WTC11 (cell line): ENCODE measurements at regions not wholly inside any gene's neighbourhood (a gene's known extent, or its start where the extent isn't known, plus 50 kb on each side); places are given as distances from the start of the nearest gene placed in this dataset.

Experiments
- ATAC-seq: fragments of 200-7000 bp; cut with Tn5 transposase; 2 replicates; pipeline ENCODE4 v1.10.0; 2021; ENCODE audit warnings: mild to moderate bottlenecking, moderate library complexity
- CTCF ChIA-PET: fragments of 300-600 bp; sonication (Branson Sonifier 250); formaldehyde crosslinking; loops from one replicate; lab custom pipeline; 2021; ENCODE audit warnings: antibody characterized with exemption; lab: Charles Lee
- POLR2A ChIA-PET: fragments of 350-600 bp; sonication (Branson Sonifier 250); formaldehyde crosslinking; loops from one replicate; lab custom pipeline; 2021; ENCODE audit warnings: antibody characterized with exemption; lab: Charles Lee
- DNase-seq: peaks from one replicate; pipeline ENCODE4 v3.0.0; 2021; ENCODE audit warnings: low spot score
- H3K27ac Mint-ChIP-seq: 2 replicates; pipeline ENCODE4 v1.8.0; 2021; ENCODE audit warnings: mixed read lengths
- H3K27me3 Mint-ChIP-seq: 2 replicates; pipeline ENCODE4 v1.8.0; 2021; ENCODE audit warnings: low read depth, mild to moderate bottlenecking, moderate library complexity, mixed read lengths
- H3K36me3 Mint-ChIP-seq: 2 replicates; pipeline ENCODE4 v1.8.0; 2021; ENCODE audit warnings: mixed read lengths
- H3K4me1 Mint-ChIP-seq: 2 replicates; pipeline ENCODE4 v1.8.0; 2022; ENCODE audit warnings: mixed read lengths
- H3K4me3 Mint-ChIP-seq: 2 replicates; pipeline ENCODE4 v1.8.0; 2021; ENCODE audit warnings: mild to moderate bottlenecking, moderate library complexity, mixed read lengths
- H3K9me3 Mint-ChIP-seq: 2 replicates; pipeline ENCODE4 v1.8.0; 2021; ENCODE audit warnings: mixed read lengths
- ATF1 ChIP-seq: sonication (generic); formaldehyde crosslinking; IDR thresholded peaks from 2 replicates; pipeline ENCODE4 v1.8.1; 2023; ENCODE audit warnings: mild to moderate bottlenecking, moderate library complexity, missing genetic modification reagents
- FOXJ3 ChIP-seq: sonication (generic); formaldehyde crosslinking; IDR thresholded peaks from 2 replicates; pipeline ENCODE4 v1.9.0; 2021; ENCODE audit warnings: missing genetic modification reagents, mild to moderate bottlenecking, borderline replicate concordance
- GABPB1 ChIP-seq: sonication (generic); formaldehyde crosslinking; IDR thresholded peaks from 2 replicates; pipeline ENCODE4 v1.8.1; 2023; ENCODE audit warnings: mild to moderate bottlenecking, missing genetic modification reagents
- GRHL2 ChIP-seq: fragments of 250-450 bp; sonication (Bioruptor Pico); IDR thresholded peaks from 2 replicates; pipeline ENCODE4 v1.8.0; 2022; ENCODE audit warnings: mild to moderate bottlenecking, moderate library complexity; ENCODE audit not compliant: insufficient replicate concordance, severe bottlenecking
- JAZF1 ChIP-seq: fragments of 250-450 bp; sonication (Bioruptor Pico); IDR thresholded peaks from 2 replicates; pipeline ENCODE4 v1.9.0; 2021; ENCODE audit warnings: moderate library complexity, mild to moderate bottlenecking, inconsistent platforms
- MYBL2 ChIP-seq: sonication (generic); formaldehyde crosslinking; IDR thresholded peaks from 2 replicates; pipeline ENCODE4 v1.8.1; 2023; ENCODE audit warnings: mild to moderate bottlenecking, moderate library complexity, missing genetic modification reagents
- NR3C1 ChIP-seq: sonication (generic); formaldehyde crosslinking; conservative IDR thresholded peaks from 2 replicates; pipeline ENCODE4 v1.8.1; 2023; ENCODE audit warnings: low read depth, mild to moderate bottlenecking, missing genetic modification reagents
- PRRX2 ChIP-seq: fragments of 250-450 bp; sonication (Bioruptor Pico); IDR thresholded peaks from 2 replicates; pipeline ENCODE4 v1.8.0; 2021; ENCODE audit warnings: mild to moderate bottlenecking
- TCF7 ChIP-seq: sonication (generic); formaldehyde crosslinking; IDR thresholded peaks from 2 replicates; pipeline ENCODE4 v1.8.0; 2022; ENCODE audit warnings: mild to moderate bottlenecking, low read depth, missing genetic modification reagents, moderate library complexity
- TEAD4 ChIP-seq: sonication (generic); formaldehyde crosslinking; IDR thresholded peaks from 2 replicates; pipeline ENCODE4 v1.8.0; 2022; ENCODE audit warnings: mild to moderate bottlenecking, missing genetic modification reagents
- ZBTB21 ChIP-seq: sonication (generic); formaldehyde crosslinking; IDR thresholded peaks from 2 replicates; pipeline ENCODE4 v1.8.1; 2023; ENCODE audit warnings: mild to moderate bottlenecking, missing genetic modification reagents, borderline replicate concordance
- ZNF317 ChIP-seq: sonication (generic); formaldehyde crosslinking; IDR thresholded peaks from 2 replicates; pipeline ENCODE4 v1.8.1; 2023; ENCODE audit warnings: low read depth, mild to moderate bottlenecking, moderate library complexity, missing genetic modification reagents, borderline replicate concordance
- TF ChIP-seq, protein P1 (sequence below): sonication (generic); formaldehyde crosslinking; IDR thresholded peaks from 2 replicates; pipeline ENCODE4 v1.8.0; 2022; ENCODE audit warnings: mild to moderate bottlenecking, missing genetic modification reagents
- TF ChIP-seq, protein P2 (sequence below): fragments of 250-450 bp; sonication (Bioruptor Pico); IDR thresholded peaks from 2 replicates; pipeline ENCODE4 v1.9.0; 2021; ENCODE audit warnings: mild to moderate bottlenecking
- TF ChIP-seq, protein P3 (sequence below): sonication (generic); formaldehyde crosslinking; IDR thresholded peaks from 2 replicates; pipeline ENCODE4 v1.8.0; 2022; ENCODE audit warnings: mild to moderate bottlenecking, missing genetic modification reagents
- TF ChIP-seq, protein P4 (sequence below): fragments of 250-450 bp; sonication (Bioruptor Pico); IDR thresholded peaks from 2 replicates; pipeline ENCODE4 v1.9.0; 2021; ENCODE audit warnings: moderate library complexity, mild to moderate bottlenecking, inconsistent platforms, borderline replicate concordance
- TF ChIP-seq, protein P5 (sequence below): sonication (generic); formaldehyde crosslinking; conservative IDR thresholded peaks from 2 replicates; pipeline ENCODE4 v1.8.1; 2023; ENCODE audit warnings: mild to moderate bottlenecking, low read depth, missing genetic modification reagents, moderate library complexity
- TF ChIP-seq, protein P6 (sequence below): sonication (generic); formaldehyde crosslinking; IDR thresholded peaks from 2 replicates; pipeline ENCODE4 v1.8.1; 2023; ENCODE audit warnings: mild to moderate bottlenecking, missing genetic modification reagents, borderline replicate concordance
- TF ChIP-seq, protein P7 (sequence below): sonication (generic); formaldehyde crosslinking; IDR thresholded peaks from 2 replicates; pipeline ENCODE4 v1.8.1; 2023; ENCODE audit warnings: mild to moderate bottlenecking, missing genetic modification reagents, moderate library complexity
- TF ChIP-seq, protein P8 (sequence below): sonication (generic); formaldehyde crosslinking; IDR thresholded peaks from 2 replicates; pipeline ENCODE4 v1.8.1; 2022; ENCODE audit warnings: low read depth, mild to moderate bottlenecking, moderate library complexity, missing genetic modification reagents, borderline replicate concordance

DNA sequence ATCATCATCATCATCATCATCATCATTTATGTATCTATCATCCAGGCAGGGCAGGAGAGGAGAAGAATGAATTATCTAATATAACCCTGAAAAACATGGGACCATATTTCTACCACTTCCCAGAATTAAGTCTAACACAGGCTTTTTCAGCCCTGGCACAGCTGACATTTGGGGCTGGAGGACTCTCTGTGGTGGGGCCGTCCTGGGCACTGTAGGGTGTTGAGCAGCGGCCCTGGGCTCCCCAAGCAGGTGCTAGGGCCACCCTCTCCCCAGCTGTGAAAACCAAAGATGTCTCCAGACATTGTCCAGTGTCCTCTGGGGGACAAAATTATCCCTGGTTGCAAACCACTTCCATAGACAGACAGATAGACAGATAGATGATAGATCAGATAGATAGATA, 288.4 kb downstream of the CRLF2 start (continued):
- TF ChIP-seq, protein P1, sequence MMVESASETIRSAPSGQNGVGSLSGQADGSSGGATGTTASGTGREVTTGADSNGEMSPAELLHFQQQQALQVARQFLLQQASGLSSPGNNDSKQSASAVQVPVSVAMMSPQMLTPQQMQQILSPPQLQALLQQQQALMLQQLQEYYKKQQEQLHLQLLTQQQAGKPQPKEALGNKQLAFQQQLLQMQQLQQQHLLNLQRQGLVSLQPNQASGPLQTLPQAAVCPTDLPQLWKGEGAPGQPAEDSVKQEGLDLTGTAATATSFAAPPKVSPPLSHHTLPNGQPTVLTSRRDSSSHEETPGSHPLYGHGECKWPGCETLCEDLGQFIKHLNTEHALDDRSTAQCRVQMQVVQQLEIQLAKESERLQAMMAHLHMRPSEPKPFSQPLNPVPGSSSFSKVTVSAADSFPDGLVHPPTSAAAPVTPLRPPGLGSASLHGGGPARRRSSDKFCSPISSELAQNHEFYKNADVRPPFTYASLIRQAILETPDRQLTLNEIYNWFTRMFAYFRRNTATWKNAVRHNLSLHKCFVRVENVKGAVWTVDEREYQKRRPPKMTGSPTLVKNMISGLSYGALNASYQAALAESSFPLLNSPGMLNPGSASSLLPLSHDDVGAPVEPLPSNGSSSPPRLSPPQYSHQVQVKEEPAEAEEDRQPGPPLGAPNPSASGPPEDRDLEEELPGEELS: no peak
- TF ChIP-seq, protein P2, sequence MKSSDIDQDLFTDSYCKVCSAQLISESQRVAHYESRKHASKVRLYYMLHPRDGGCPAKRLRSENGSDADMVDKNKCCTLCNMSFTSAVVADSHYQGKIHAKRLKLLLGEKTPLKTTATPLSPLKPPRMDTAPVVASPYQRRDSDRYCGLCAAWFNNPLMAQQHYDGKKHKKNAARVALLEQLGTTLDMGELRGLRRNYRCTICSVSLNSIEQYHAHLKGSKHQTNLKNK (CRISPR knock-in tag): no peak
- TF ChIP-seq, protein P3, sequence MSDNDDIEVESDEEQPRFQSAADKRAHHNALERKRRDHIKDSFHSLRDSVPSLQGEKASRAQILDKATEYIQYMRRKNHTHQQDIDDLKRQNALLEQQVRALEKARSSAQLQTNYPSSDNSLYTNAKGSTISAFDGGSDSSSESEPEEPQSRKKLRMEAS (CRISPR knock-in tag): no peak
- TF ChIP-seq, protein P4, sequence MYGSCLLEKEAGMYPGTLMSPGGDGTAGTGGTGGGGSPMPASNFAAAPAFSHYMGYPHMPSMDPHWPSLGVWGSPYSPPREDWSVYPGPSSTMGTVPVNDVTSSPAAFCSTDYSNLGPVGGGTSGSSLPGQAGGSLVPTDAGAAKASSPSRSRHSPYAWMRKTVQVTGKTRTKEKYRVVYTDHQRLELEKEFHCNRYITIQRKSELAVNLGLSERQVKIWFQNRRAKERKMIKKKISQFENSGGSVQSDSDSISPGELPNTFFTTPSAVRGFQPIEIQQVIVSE (CRISPR knock-in tag): no peak
- TF ChIP-seq MYBL2 (CRISPR knock-in tag): no peak
- TF ChIP-seq PRRX2 (CRISPR knock-in tag): no peak
- no peak for TF ChIP-seq TEAD4 (CRISPR knock-in tag)
- TF ChIP-seq GRHL2: no peak

DNA sequence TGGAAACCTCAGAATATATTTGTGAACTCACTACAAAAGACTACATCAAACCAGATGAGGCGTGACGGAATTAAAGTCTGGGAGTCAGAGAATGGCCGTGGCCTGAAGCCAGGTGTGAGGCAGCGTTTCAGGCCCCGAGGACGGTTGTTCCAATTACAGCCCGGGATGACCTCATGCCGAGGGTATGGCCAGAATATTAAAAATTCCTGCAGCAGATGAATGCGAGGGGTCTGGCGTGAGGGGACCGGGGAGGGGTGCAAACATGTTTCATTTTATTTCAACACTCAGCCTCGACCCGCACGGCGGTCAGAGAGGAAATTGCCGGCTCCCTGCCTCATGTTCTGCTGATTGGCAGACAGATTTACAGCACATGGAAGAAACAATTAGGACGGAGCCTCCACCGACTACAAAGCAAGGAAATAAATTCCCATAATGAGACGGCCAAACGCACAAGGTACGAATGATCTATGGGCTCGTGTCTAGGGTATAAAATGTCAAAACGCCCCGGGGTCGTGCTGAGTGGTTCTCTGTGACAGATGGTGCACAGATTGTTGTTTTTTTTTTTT, 289.7 kb downstream of the SHOX start:
- POLR2A ChIA-PET: no interaction called here
- H3K4me3 Mint-ChIP-seq: no peak overlapping the region
- H3K27ac Mint-ChIP-seq: peak overlapping the region; percentile 6; the same call in 1 of the 2 replicates

More for the DNA sequence above, 289.7 kb downstream of the SHOX start:
- Mint-ChIP-seq H3K4me1 (no peaks in the 10 kb centered on the region), H3K27me3 (no peaks in the 10 kb centered on the region), H3K36me3 (no peaks in the 10 kb centered on the region), H3K9me3 (no peaks in the 10 kb centered on the region)
- ATAC-seq (no peak), DNase-seq (no peak)
- CTCF ChIA-PET: no interaction called here
- TF ChIP-seq, protein P4 (CRISPR knock-in tag): no peak
- TF ChIP-seq TCF7 (CRISPR knock-in tag) (no peak), ZNF317 (CRISPR knock-in tag) (no peak), NR3C1 (CRISPR knock-in tag) (no peak), PRRX2 (CRISPR knock-in tag) (no peak), ZBTB21 (CRISPR knock-in tag) (no peak), GABPB1 (CRISPR knock-in tag) (no peak), JAZF1 (CRISPR knock-in tag) (no peak), ATF1 (no peak), FOXJ3 (CRISPR knock-in tag) (no peak)
- TF ChIP-seq, protein P5, sequence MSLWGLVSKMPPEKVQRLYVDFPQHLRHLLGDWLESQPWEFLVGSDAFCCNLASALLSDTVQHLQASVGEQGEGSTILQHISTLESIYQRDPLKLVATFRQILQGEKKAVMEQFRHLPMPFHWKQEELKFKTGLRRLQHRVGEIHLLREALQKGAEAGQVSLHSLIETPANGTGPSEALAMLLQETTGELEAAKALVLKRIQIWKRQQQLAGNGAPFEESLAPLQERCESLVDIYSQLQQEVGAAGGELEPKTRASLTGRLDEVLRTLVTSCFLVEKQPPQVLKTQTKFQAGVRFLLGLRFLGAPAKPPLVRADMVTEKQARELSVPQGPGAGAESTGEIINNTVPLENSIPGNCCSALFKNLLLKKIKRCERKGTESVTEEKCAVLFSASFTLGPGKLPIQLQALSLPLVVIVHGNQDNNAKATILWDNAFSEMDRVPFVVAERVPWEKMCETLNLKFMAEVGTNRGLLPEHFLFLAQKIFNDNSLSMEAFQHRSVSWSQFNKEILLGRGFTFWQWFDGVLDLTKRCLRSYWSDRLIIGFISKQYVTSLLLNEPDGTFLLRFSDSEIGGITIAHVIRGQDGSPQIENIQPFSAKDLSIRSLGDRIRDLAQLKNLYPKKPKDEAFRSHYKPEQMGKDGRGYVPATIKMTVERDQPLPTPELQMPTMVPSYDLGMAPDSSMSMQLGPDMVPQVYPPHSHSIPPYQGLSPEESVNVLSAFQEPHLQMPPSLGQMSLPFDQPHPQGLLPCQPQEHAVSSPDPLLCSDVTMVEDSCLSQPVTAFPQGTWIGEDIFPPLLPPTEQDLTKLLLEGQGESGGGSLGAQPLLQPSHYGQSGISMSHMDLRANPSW (CRISPR knock-in tag): no peak
- TF ChIP-seq, protein P6, sequence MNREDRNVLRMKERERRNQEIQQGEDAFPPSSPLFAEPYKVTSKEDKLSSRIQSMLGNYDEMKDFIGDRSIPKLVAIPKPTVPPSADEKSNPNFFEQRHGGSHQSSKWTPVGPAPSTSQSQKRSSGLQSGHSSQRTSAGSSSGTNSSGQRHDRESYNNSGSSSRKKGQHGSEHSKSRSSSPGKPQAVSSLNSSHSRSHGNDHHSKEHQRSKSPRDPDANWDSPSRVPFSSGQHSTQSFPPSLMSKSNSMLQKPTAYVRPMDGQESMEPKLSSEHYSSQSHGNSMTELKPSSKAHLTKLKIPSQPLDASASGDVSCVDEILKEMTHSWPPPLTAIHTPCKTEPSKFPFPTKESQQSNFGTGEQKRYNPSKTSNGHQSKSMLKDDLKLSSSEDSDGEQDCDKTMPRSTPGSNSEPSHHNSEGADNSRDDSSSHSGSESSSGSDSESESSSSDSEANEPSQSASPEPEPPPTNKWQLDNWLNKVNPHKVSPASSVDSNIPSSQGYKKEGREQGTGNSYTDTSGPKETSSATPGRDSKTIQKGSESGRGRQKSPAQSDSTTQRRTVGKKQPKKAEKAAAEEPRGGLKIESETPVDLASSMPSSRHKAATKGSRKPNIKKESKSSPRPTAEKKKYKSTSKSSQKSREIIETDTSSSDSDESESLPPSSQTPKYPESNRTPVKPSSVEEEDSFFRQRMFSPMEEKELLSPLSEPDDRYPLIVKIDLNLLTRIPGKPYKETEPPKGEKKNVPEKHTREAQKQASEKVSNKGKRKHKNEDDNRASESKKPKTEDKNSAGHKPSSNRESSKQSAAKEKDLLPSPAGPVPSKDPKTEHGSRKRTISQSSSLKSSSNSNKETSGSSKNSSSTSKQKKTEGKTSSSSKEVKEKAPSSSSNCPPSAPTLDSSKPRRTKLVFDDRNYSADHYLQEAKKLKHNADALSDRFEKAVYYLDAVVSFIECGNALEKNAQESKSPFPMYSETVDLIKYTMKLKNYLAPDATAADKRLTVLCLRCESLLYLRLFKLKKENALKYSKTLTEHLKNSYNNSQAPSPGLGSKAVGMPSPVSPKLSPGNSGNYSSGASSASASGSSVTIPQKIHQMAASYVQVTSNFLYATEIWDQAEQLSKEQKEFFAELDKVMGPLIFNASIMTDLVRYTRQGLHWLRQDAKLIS: no peak
- TF ChIP-seq, protein P7, sequence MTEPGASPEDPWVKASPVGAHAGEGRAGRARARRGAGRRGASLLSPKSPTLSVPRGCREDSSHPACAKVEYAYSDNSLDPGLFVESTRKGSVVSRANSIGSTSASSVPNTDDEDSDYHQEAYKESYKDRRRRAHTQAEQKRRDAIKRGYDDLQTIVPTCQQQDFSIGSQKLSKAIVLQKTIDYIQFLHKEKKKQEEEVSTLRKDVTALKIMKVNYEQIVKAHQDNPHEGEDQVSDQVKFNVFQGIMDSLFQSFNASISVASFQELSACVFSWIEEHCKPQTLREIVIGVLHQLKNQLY (CRISPR knock-in tag): no peak
- TF ChIP-seq, protein P8, sequence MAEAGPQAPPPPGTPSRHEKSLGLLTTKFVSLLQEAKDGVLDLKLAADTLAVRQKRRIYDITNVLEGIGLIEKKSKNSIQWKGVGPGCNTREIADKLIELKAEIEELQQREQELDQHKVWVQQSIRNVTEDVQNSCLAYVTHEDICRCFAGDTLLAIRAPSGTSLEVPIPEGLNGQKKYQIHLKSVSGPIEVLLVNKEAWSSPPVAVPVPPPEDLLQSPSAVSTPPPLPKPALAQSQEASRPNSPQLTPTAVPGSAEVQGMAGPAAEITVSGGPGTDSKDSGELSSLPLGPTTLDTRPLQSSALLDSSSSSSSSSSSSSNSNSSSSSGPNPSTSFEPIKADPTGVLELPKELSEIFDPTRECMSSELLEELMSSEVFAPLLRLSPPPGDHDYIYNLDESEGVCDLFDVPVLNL (CRISPR knock-in tag): no peak
